ENCODE measurements at regions not wholly inside any gene's neighbourhood (a gene's known extent, or its start where the extent isn't known, plus 50 kb on each side); places are given as distances from the start of the nearest gene placed in this dataset.
"Not testable (repeated sequence)": the region's sequence is repeated elsewhere in the genome, so short reads cannot be mapped to it uniquely, and the experiment has no call there.

DNA sequence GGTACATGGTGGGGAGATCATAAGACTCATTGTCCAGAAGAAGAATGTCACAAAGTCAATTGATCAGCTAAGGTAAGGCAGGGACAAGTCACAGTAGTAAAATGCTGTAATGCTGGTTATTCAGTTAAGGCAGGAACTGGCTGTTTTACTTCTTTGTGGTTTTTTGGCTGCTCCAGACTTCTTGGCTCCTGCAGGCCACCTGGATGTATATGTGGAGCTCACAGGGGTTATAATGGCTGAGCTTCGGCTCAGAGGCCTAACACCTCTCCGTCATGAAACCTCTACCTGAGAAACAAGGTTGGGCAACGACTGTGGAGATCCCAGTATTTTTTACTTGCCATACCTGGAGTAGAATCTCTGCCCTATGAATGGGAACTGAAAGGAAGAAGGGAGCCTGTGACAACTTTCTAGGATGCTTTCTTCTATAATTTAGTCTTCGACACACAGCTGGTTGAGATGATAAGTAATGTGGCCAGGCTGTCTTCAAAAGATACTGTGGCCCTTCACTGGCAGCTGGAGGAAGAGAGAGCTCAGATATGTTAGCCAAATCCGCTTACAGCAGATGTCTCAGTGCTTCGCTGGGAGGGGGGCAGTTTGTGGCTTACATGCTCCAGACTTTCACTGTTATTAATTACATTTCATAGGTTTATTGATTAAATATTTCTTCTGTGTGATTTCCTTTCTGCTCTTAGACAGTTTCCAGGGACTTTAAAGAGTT lies 887.8 kb downstream of the IGSF11 start:
- no peak for DNase-seq

- DNase-seq, result no peak
These were observed 883.5 kb downstream of the IGSF11 start for GRCh38 chr3:118151164-118151563.

DNA sequence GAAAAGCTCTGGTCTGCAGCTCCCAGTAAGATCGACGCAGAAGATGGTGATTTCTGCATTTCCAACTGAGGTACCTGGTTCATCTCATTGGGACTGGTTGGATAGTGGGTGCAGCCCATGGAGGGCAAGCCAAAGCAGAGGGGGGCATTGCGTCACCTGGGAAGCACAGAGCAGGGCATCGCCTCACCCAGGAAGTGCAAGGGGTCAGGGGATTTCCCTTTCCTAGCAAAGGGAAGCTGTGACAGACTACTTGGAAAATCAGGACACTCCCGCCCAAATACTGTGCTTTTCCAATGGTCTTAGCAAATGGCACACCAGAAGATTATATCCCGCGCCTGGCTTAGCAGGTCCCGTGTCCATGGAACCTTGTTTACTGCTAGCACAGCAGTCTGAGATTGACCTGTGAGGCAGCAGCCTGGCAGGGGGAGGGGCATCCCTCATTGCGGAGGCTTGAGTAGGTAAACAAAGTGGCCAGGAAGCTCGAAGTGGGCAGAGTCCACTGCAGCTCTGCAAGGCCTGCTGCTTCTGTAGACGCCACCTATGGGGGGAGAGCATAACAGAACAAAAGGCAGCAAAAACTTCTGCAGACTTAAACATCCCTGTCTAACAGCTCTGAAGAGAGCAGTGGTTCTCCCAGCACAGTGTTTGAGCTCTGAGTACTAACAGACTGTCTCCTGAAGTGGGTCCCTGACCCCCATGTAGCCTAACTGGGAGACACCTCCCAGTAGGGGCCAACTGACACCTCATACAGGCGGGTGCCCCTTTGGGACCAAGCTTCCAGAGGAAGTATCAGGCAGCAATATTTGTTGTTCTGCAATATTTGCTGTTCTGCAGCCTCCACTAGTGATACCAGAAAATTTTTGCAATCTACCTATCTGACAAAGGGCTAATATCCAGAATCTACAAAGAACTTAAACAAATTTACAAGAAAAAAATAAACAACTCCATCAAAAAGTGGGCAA lies 871.7 kb downstream of the IGSF11 start:
- not testable (repeated sequence) for DNase-seq

DNA sequence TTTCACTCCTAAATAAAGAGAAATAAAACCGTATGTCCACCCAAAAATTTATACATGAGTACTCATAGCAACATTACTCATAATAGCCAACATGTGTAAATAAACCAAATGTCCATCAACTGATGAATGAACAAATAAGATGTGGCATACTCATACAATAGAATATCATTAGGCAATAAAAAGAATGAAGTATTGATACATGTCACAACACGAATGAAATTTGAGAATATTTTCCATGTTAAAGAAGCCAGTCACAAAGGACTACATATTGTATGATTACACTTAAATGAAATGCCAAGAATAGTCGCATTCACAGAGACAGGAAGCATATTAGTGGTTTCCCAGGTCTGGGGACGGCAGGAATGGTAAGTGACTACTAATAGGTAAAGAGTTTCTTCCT lies 869.2 kb downstream of the IGSF11 start:
- no peak for DNase-seq

DNA sequence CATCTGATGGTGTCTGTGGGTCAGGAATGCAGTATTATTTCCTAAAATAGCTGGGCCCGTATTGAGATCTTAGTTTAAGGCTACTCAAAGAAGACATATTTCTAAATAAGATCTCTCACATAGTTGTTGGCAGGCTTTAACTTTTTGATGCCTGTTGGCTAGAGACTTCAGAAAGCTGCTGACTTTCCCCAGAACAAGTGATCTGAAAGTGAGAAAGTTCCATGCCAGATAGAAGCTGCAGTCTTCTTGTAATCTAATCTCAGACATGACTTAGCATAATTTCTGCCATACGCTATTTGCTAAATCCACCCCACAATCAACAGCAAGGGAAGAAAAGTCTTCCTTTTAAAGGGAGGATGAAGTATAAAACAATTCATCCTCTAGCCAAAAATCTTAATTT lies 867.1 kb downstream of the IGSF11 start:
- no peak for DNase-seq

GRCh38 chr3:118168175-118168574 lies 866.5 kb downstream of the IGSF11 start:
- DNase-seq, result no peak

DNA sequence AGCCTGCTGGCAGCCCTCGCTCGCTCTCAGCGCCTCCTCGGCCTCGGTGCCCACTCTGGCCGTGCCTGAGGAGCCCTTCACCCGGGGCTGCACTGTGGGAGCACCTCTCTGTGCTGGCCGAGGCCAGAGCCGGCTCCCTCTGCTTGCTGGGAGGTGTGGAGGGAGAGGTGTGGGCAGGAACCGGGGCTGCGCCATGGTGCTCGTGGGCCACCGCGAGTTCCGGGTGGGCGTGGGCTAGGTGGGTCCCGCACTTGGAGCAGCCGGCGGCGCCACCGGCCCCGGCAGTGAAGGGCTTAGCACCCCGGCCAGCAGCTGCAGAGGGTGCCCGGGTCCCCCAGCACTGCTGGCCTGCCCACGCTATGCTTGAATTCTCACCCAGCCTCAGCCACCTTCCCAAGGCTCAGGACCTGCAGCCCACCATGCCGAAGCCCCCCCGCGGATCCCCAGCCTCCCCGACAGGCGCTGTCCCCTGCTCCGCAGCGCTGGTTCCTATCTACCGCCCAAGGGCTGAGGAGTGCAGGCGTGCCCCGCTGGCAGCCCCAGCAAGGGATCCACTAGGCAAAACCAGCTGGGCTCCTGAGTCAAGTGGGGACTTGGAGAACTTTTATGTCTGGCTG lies 863.3 kb downstream of the IGSF11 start:
- no peak for DNase-seq

- DNase-seq, result no peak
These were observed 853.8 kb downstream of the IGSF11 start for GRCh38 chr3:118180853-118181252.

DNA sequence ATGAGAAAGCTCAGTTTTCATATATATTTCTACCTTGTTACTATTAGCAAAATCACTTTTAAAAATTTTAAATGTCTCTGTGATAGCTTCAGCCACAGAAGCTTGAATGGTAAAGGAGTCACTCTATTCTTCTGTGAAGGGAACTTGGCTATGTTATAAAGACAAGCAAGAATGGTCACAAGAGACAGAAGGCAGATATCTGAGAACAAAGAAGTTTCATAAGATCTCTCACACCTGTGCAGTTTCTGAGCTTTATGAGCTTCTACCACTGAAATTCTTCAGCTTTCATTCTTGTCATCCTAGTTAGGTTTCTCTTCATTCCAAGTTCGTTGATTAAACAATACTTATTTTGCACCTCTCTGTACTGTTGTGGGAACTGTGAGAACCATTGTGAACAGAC lies 853.4 kb downstream of the IGSF11 start:
- DNase-seq, result no peak

GRCh38 chr3:118186051-118186450 lies 848.6 kb downstream of the IGSF11 start:
- no peak for DNase-seq

DNA sequence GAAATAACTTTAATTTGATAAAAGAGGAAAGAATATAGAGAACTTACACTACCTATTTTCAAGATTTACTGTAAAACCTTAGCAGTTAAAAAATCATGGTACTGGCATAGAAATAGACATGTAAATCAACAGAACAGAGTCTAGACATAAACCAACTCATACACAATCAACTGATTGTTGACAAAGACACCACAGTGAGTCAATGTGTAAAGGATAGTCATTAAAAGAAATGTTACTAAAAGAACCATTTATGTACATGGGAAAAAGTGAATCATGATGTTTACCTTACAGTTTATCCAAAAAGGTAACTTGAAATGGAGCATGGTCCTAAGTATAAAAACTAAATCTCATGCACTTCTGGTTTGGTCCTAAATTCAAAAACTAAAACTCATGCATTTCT lies 847.4 kb downstream of the IGSF11 start:
- no peak for DNase-seq

- DNase-seq, result no peak
These were observed 838.5 kb downstream of the IGSF11 start for GRCh38 chr3:118196183-118196582.

DNA sequence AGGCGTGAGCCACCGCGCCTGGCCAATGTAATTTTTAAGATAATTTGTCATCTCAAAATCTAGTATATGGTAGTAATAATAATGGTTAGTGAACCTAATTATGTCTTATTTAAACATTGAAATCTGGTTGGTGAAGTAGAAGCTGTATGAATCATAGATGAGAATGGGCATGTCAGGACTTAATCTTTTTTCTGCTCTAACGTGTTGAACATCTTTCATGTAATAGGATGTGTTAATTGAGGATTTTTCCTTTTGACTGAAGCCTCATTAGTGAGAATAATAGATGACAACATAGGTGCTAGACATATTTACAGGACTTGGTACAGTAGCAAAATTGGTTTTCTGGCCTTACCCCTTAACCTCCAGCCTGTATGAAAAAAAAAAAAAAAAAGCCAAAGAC lies 835.6 kb downstream of the IGSF11 start:
- DNase-seq, result no peak

GRCh38 chr3:118204052-118204656 lies 830.5 kb downstream of the IGSF11 start:
- no peak for DNase-seq

- DNase-seq, result no peak
These were observed 827.4 kb downstream of the IGSF11 start for GRCh38 chr3:118207271-118207670.

- no peak for DNase-seq
These were observed 826.0 kb downstream of the IGSF11 start for GRCh38 chr3:118208642-118209041.

GRCh38 chr3:118213892-118214291 lies 820.8 kb downstream of the IGSF11 start:
- DNase-seq, result peak; percentile 35

DNA sequence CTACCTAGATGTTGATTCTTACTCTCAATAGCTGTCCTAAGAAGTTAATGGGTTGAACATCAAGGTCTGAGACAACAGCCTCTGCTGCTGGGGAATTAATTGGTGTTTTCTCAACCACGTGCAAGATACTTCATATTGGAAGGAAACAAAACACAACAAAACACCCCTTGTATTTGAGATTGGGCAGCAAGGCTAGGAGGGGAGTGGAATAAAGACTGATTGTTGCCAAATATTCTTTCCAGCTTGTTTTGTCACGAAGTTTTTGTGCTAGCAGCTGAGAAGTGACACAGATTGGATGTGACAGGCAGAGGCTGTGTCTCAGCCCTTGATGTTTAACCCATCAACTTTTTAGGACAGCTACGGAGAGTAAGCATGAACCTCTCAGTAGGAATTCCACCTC lies 808.4 kb downstream of the IGSF11 start:
- no peak for DNase-seq

- DNase-seq, result no peak
These were observed 807.5 kb downstream of the IGSF11 start for GRCh38 chr3:118227191-118227590.

DNA sequence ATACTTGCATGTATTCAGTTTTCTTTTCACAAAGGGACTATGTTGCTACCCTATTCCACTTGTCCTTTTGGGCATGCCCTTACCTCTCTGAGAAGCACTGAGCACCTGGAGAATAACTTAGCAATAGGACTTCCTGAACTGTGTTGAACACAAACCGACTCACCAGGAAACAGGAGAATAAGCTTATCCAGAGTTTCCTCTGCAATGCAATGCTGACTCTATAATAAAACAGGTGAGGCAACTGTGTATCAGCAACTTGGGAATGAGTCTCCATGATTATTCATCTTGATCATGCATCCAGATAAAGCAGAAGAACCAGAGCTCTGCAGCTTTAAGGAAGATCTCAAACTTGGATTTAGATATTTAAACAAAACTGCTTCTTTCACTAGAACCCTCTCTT lies 806.5 kb downstream of the IGSF11 start:
- no peak for DNase-seq

DNA sequence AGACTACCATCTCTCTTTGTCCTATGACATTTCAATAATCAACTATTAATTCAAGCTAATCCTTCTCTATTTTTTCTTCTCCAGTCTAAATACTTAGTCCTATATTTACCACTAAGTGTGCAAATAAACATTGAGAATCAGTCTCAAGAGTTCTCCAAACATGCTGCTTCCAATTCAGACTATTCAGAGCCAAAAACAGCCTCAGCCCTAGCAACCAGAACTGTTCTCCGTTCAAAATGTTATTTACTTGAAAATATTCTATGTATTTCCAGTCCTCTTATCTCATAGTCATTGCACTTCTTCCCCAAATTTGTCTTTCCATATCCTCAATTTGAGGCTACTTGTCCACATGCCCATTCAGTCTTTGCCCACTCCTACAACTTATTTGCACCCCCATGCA lies 805.5 kb downstream of the IGSF11 start:
- no peak for DNase-seq

DNA sequence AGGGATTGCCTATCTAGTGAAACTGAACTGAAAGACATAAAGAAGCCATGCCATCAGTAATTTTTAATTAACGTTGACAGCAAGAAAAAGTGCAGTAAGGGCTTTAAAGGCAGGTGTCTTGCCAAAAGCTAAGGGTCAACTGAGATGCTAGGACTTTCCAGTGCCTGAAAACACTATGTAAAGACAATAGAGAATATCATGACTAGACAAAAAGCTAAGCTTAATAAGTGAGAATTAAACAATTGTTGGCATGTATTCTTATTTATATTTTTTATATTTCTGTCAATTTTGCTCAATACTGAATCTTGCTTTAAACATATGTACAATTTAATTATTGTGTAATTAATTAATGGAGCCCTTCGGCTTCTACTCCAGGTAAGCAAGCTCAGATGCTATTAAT lies 803.1 kb downstream of the IGSF11 start:
- no peak for DNase-seq

- no peak for DNase-seq
These were observed 795.4 kb downstream of the IGSF11 start for GRCh38 chr3:118239253-118239652.

Data from NCI-H2029 (cell line).